T follicular helper cell (primary cell): ENCODE measurements at regions not wholly inside any gene's neighbourhood (a gene's known extent, or its start where the extent isn't known, plus 50 kb on each side); places are given as distances from the start of the nearest gene placed in this dataset.
"Not testable (repeated sequence)": the region's sequence is repeated elsewhere in the genome, so short reads cannot be mapped to it uniquely, and the experiment has no call there.

Experiments used
- DNase-seq: peaks from one replicate; pipeline ENCODE4 v3.0.0-alpha.2; 2020; ENCODE audit warnings: low read depth

GRCh38 chr10:78342827-78343653 lies 309.4 kb downstream of the RPS24 start:
- DNase-seq = no peak

GRCh38 chr10:78344257-78344656 lies 310.6 kb downstream of the RPS24 start:
- not testable (repeated sequence) for DNase-seq

GRCh38 chr10:78345515-78345914 lies 311.9 kb downstream of the RPS24 start:
- DNase-seq = not testable (repeated sequence)

- DNase-seq = no peak
Measured at GRCh38 chr10:78346721-78347120, 313.1 kb downstream of the RPS24 start.

- DNase-seq = no peak
Measured at GRCh38 chr10:78348411-78349164, 314.9 kb downstream of the RPS24 start.

- DNase-seq = no peak
Measured at GRCh38 chr10:78349165-78349516, 315.5 kb downstream of the RPS24 start.

DNA sequence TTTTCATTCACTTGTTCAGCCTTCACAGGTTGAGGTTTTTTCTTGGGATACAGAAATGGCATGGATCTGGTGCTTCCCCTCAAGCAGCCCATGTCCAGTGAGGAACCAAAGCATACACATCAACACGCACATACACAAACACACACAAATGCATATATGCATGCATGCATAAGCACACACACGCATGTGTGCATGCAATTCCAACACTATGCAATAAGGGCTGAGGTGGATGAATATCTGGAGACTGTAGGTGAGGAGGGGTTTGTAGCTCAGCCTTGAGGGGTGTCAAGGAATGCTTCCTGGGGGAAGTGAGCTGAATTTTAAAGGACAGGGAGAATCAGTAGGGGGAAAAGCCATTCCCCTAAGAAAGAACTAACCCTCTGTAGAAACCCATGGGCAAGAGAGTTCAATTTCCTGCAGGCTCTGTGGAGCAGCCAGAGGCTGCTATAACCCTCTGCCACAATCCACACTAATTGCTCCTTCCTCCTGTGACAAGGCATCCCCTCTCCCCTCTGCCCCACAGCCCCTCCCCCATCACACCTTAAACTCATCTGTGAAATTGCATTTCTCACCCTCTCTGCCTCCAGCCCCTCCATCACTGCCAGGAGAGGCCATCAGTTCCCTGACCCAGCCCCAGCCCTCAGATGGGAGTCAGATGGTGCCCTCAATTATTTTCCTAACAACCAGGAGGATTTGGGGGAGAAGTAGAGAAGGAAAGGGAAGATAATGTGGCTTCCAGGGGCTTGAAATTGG lies 316.4 kb downstream of the RPS24 start:
- DNase-seq = no peak

- DNase-seq = no peak
Measured at GRCh38 chr10:78351283-78351682, 317.6 kb downstream of the RPS24 start.

- DNase-seq = no peak
Measured at GRCh38 chr10:78351809-78352208, 318.1 kb downstream of the RPS24 start.

- DNase-seq = no peak
Measured at GRCh38 chr10:78353636-78354035, 320.0 kb downstream of the RPS24 start.

DNA sequence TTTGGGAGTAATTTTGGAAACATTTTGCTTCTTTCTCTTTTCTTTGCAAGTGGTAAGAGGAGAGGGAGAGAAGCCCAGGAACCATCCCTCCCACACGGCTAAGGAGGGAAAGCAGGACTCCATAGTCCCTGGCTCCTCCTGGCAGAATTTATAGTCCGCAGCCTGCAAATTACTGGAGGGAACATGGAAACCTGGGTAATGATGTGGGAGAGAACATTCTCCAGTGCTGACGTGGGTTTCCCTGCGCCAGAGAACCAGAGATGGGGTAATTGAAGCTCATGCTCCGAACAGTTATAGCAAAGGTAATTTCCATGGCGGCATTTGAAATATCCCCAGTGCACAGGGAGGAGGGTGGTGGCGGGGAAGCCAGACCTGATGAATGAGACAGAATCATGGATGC lies 320.4 kb downstream of the RPS24 start:
- DNase-seq = no peak

GRCh38 chr10:78356291-78356900 lies 322.7 kb downstream of the RPS24 start:
- DNase-seq = no peak

DNA sequence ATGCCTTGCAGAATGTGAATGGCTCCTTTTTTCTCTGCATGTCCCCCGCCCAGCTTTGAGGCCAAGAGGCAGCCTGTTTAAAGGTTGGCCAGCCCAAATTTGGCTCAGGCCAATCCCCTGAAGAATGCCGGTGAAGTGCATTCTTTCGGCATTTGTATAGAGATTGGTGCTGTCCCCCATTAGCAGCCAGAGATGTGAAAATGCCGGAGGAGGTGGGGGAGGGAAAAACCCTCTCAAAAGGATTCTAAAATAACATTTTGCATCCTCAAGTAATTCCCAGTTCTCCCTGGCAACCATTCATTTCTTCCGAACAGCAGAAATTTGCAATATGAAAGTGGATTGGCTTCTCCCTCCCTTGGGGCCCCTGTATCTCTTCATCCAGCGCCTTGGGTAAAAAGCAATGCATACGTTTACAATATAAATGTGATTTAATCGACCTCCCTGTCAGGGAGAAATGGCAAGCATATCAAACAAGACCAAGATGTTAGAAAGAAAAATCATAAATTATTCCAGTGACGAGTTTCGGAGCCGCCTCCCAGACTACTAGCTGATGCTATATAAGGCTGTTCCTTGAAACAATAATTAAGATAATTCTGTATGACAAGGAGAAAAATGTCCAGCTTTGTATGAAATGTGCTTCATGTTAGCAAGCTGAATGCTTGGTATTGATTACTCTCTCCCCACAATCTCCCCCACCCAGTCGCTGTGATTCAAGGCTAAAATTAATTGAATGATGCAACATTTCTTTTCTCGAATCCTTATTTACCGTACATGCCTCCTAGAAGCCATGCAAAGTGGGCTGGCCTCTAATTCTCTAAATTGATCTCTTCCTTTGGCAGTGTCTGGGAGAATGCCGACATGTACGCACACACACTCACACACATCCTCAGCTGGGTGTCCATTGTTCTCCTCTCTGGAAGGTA lies 323.7 kb downstream of the RPS24 start:
- DNase-seq = no peak

DNA sequence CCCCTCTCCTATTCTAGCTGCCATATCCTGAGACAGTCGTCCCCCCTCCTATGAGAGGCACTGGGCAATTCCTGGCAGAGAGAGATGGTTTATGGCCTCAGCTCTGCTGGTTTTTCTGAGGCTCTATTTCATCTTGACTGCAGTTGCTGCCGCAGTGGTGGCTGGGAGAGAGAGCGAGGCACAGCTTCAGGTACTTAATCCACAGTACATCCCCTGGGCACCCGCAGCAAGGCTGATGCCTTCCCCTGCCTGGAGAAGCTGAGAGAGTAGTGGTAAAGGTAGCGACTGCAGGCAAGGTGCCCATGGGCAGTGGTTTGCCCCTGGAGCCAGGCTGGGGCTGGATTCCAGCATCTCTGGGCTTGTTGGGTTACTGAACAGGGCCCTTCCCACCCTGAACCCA lies 324.7 kb downstream of the RPS24 start:
- no peak for DNase-seq

- no peak for DNase-seq
Measured at GRCh38 chr10:78358982-78359381, 325.3 kb downstream of the RPS24 start.

DNA sequence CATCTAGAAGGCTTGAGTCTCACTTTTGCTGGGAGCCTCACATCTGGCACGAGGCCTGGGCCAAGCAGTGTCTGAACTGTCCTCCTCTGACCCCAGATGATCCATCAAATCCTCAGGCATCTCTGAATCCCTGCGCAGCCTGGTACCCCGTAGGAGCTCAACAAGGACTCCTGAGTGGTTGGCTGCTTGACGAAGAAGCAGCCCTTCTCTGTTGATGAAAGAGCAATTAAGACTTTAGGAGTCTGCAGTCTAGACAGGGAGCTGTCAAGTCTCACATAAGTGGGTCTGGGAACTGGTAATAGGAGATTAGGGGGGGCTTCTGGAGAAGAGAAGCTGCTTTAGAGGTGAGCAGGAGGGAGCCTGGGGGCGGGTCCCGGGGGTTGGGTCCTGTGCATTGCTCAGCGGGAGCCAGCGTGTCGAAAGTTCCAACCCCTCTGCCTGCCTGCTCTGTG lies 326.0 kb downstream of the RPS24 start:
- no peak for DNase-seq

DNA sequence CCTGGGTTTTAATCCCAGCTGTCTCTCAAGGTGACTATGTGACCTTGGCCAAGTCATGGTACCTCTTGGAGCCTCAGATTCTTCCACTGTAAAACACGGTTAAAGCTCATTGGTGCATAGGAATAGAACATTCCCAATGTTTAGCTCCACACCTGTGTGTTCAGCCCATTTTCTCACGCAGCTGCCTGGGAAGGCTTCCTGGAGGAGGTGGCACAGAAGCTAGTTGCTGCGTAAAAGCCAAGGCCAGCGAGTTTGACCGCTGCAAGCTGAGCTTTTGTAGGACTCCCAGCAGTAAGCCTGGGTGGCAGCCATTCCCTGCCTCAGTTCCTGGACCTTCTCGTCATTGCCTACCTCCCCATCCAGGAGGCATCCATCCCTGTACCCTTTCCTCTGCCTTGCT lies 326.6 kb downstream of the RPS24 start:
- no peak for DNase-seq

DNA sequence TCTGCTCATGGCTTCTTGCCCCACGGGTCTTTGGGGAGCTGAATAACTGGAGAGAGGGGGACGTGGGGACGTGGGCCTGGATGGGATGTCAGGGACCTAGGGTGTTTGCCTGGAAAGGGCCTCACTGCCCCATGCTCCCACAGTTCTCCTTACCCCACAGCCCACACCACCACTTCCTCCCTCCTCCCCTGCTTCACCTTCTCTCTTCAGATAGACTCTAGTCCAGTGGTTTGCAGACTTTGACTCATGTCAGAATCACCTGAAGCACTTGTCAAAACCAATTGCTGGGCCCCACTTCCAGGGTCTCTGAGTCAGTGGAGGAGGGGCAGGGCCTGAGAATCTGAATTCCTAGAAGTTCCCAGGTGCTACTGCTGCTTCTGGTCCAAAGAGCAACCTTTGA lies 327.4 kb downstream of the RPS24 start:
- DNase-seq = no peak

DNA sequence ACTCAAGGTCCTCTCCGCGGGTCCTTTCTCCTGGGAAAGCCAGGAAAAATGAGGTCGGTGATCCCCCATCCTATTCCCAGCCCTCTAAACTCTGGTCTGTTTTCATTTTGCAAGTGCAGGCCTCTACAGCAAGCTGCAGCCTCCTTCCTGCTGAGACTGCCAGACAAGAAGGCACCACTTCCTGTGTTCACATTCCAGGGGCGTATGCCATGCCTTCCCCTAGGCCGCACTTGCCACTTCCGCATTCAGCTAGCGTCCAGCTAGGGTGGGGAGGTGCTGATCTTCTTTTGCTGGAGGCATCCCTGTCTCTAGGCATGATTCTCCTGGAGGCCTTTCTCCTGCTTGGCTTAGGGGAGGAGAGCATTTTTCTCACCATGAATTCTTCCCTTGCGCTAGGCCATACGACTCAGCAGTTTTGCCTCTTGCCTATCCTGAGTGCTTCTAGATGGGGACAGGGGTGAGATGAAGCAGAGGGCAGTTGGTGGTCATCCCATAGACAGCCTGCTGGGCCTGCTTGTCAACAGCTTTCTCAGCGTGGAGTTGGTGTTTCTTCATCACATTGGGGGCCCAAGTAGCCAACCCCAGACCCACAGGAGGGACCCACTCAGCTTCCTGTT lies 328.9 kb downstream of the RPS24 start:
- DNase-seq = no peak

DNA sequence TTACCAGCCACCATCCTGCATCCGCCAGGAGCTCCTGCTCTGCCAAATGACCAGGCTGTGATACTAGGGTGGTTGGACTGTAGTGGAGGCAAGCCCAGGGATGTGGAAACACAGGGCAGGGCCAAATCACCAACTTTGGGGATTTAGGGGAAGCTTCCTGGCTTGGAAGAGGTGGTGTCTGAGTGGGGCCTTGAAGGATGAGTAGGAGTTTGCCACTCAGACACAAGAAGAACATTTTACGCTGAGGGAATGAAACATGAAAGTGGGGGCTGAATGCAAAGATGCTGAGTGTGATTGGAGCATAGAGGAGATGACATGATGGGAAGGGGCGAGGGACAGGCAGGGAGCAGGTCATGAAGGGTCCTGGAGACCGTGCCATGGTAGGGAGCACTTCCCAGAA lies 329.5 kb downstream of the RPS24 start:
- no peak for DNase-seq

DNA sequence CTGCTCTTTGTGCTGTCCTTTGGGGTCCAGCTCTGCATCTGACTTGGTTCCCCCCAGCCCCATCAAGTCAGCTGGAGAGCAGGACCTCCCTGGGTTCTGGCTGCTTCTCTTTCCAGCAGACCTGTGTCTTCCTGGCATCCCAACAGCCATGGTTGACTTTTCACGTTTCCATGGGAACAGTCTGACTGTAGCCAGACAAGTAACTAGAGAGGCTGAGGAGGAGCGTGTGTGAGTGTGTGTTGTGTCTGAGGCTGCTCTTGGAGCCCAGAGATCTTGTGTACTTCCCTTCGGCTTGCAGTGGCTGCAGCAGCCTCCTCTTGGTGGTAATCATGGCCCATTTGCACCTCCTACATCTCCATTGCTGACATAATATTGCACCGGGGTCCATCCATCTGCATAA lies 332.0 kb downstream of the RPS24 start:
- no peak for DNase-seq
